Neuronal stem cell (in vitro differentiated cells): ENCODE measurements at regions not wholly inside any gene's neighbourhood (a gene's known extent, or its start where the extent isn't known, plus 50 kb on each side); places are given as distances from the start of the nearest gene placed in this dataset.

Source experiments
- DNase-seq: peaks from one replicate; pipeline ENCODE4 v3.0.0-alpha.2; 2013; ENCODE audit warnings: low spot score
- H2AFZ ChIP-seq: one replicate; pipeline ENCODE4 v1.6.1; 2013; ENCODE audit warnings: mild to moderate bottlenecking, low read length, inconsistent platforms
- H2AK5ac ChIP-seq: 2 replicates; pipeline ENCODE4 v1.6.1; 2013; ENCODE audit warnings: low read depth, mild to moderate bottlenecking, inconsistent platforms, low read length, moderate library complexity, mixed read lengths
- H2BK120ac ChIP-seq: 2 replicates; pipeline ENCODE4 v1.6.1; 2013; ENCODE audit warnings: low read depth, mild to moderate bottlenecking, inconsistent platforms, low read length, moderate library complexity, mixed read lengths
- H2BK12ac ChIP-seq: one replicate; pipeline ENCODE4 v1.6.1; 2013; ENCODE audit warnings: low read length, inconsistent platforms
- H2BK15ac ChIP-seq: 2 replicates; pipeline ENCODE4 v1.6.1; 2013; ENCODE audit warnings: mild to moderate bottlenecking, low read length, inconsistent platforms, mixed read lengths
- H2BK5ac ChIP-seq: one replicate; pipeline ENCODE4 v1.6.1; 2013; ENCODE audit warnings: inconsistent platforms, mild to moderate bottlenecking, low read length, moderate library complexity
- H3K14ac ChIP-seq: one replicate; pipeline ENCODE4 v1.6.1; 2013; ENCODE audit warnings: low read length, inconsistent platforms
- H3K18ac ChIP-seq: 2 replicates; pipeline ENCODE4 v1.6.1; 2013; ENCODE audit warnings: low read length, inconsistent platforms
- H3K23ac ChIP-seq: 2 replicates; pipeline ENCODE4 v1.6.1; 2013; ENCODE audit warnings: low read depth, mild to moderate bottlenecking, mixed read lengths, low read length, inconsistent platforms; ENCODE audit not compliant: poor library complexity
- H3K27ac ChIP-seq: replicated peaks from 3 replicates; pipeline ENCODE4 v1.5.1; 2013; ENCODE audit warnings: low read length, inconsistent platforms
- H3K27me3 ChIP-seq, 3 experiments: 2 replicates each; pipeline ENCODE4 v1.6.1; 2013; ENCODE audit warnings: low read length in 3 of 3, mild to moderate bottlenecking in 2 of 3, inconsistent platforms in 1 of 3, low read depth in 1 of 3, mixed read lengths in 1 of 3, moderate library complexity in 1 of 3; ENCODE audit not compliant: control insufficient read depth in 3 of 3, insufficient read depth in 3 of 3
- H3K36me3 ChIP-seq, 2 donors: replicated peaks in 1 of 2; 2 replicates each; pipeline ENCODE4 v1.6.1; 2013; ENCODE audit warnings: low read length in 2 of 2; ENCODE audit not compliant: control insufficient read depth in 2 of 2, insufficient read depth in 2 of 2
- H3K4ac ChIP-seq: 2 replicates; pipeline ENCODE4 v1.6.1; 2013; ENCODE audit warnings: inconsistent platforms, mild to moderate bottlenecking, low read length, moderate library complexity
- H3K4me1 ChIP-seq, 2 donors: 1 replicate in 1 of 2; 2 replicates in 1 of 2; pipeline ENCODE4 v1.6.1; 2013; ENCODE audit warnings: low read length in 2 of 2, low read depth in 1 of 2; ENCODE audit not compliant: control insufficient read depth in 2 of 2, insufficient read depth in 1 of 2
- H3K4me2 ChIP-seq: one replicate; pipeline ENCODE4 v1.6.1; 2013; ENCODE audit warnings: mild to moderate bottlenecking, low read length, inconsistent platforms; ENCODE audit not compliant: insufficient read depth, poor library complexity, severe bottlenecking
- H3K4me3 ChIP-seq, 2 donors: 2 replicates each; pipeline ENCODE4 v1.5.1; 2013; ENCODE audit warnings: low read length in 2 of 2, mild to moderate bottlenecking in 2 of 2, inconsistent platforms in 1 of 2, moderate library complexity in 1 of 2
- H3K79me1 ChIP-seq: one replicate; pipeline ENCODE4 v1.6.1; 2013; ENCODE audit warnings: low read depth, mild to moderate bottlenecking, inconsistent platforms, low read length, moderate library complexity
- H3K9ac ChIP-seq: one replicate; pipeline ENCODE4 v1.6.1; 2013; ENCODE audit warnings: mild to moderate bottlenecking, low read depth, low read length, inconsistent platforms; ENCODE audit not compliant: poor library complexity
- H3K9me3 ChIP-seq, 2 donors: replicated peaks in 1 of 2; 2 replicates each; pipeline versions ENCODE3 to v1.6.1; 2013; ENCODE audit warnings: low read length in 2 of 2, mild to moderate bottlenecking in 2 of 2, inconsistent platforms in 1 of 2, low read depth in 1 of 2, mixed read lengths in 1 of 2, moderate library complexity in 1 of 2; ENCODE audit not compliant: control insufficient read depth in 2 of 2, insufficient read depth in 1 of 2
- H4K8ac ChIP-seq: one replicate; pipeline ENCODE4 v1.6.1; 2013; ENCODE audit warnings: low read depth, mild to moderate bottlenecking, inconsistent platforms, low read length, moderate library complexity
- H4K91ac ChIP-seq: one replicate; pipeline ENCODE4 v1.6.1; 2013; ENCODE audit warnings: low read length, low read depth, mild to moderate bottlenecking, inconsistent platforms; ENCODE audit not compliant: poor library complexity
- WGBS, 2 donors: extraction: QIAGEN DNeasy Blood & Tissue Kit; methylation state at CpG; one replicate each; pipeline ENCODE4 v1.1.7; 2013; ENCODE audit warnings: missing lambda C conversion rate in 2 of 2, mixed read lengths in 1 of 2; ENCODE audit not compliant: insufficient read length in 2 of 2, insufficient replicate concordance in 1 of 2; ENCODE audit errors: extremely low coverage in 2 of 2; 5-methylcytosine and 5-hydroxymethylcytosine counted together

GRCh38 chr7:118575393-118575948, 351.0 kb downstream of the ANKRD7 start:
- H3K4me3 ChIP-seq: no peak overlapping the region
- no peak overlapping the region for H2BK120ac ChIP-seq
- H2AK5ac ChIP-seq: no peak overlapping the region
- no peak overlapping the region for H2BK12ac ChIP-seq
- no peaks in the 10 kb centered on the region for H3K9me3 ChIP-seq
- WGBS, 2 donors: no CpG with 5 or more reads among the region's 1 CpG
- no peak overlapping the region for H2AFZ ChIP-seq
- H3K27me3 ChIP-seq: no peaks in the 10 kb centered on the region
- H3K18ac ChIP-seq: no peak overlapping the region
- H3K4me1 ChIP-seq: peaks cover 0 to 6% of the 10 kb centered on the region in 2 donors
- no peak overlapping the region for H2BK5ac ChIP-seq
- H3K4ac ChIP-seq: no peak overlapping the region
- H3K79me1 ChIP-seq: no peaks in the 10 kb centered on the region
- DNase-seq: no peak
- H3K4me2 ChIP-seq: no peak overlapping the region
- no peak overlapping the region for H3K27ac ChIP-seq
- no peak overlapping the region for H3K9ac ChIP-seq
- H3K23ac ChIP-seq: no peak overlapping the region
- no peak overlapping the region for H2BK15ac ChIP-seq
- no peak overlapping the region for H3K14ac ChIP-seq
- no peak overlapping the region for H4K8ac ChIP-seq
- no peaks in the 10 kb centered on the region for H3K36me3 ChIP-seq
- no peak overlapping the region for H4K91ac ChIP-seq

DNA sequence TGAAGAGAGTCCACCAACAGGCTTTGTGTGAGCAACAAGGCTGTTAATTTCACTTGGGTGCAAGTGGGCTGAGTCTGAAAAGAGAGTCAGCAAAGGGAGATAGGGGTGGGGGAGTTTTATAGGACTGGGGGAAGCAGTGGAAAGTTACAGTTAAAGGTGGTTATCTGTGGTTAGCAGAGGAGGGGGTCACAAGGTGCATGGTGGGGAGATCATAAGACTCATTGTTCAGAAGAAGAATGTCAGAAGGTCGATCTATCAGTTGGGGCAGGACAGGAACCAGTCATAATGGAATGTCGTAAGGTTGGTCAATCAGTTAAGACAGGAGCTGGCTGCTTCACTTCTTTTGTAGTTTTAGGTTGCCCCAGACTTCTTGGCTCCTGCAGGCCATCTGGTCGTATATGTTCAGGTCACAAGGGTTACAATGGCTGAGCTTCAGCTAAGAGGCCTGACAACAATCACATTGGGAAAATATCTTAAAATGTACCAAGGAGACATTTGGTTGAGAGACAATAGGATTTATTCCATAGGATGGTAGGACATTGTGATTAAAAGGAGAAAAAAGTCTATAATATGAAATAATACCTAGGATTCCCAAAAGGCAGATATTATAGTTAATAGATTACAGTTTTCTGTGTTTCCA, 356.4 kb downstream of the ANKRD7 start:
- H2BK120ac ChIP-seq: no peak overlapping the region
- no peak for DNase-seq
- no peak overlapping the region for H2BK12ac ChIP-seq
- no peak overlapping the region for H2BK5ac ChIP-seq
- H3K4ac ChIP-seq: no peak overlapping the region
- no peaks in the 10 kb centered on the region for H3K27me3 ChIP-seq
- no peaks in the 10 kb centered on the region for H3K4me1 ChIP-seq
- no peak overlapping the region for H2AFZ ChIP-seq
- H3K18ac ChIP-seq: no peak overlapping the region
- no peak overlapping the region for H3K4me2 ChIP-seq
- no peak overlapping the region for H3K14ac ChIP-seq
- no peak overlapping the region for H3K9ac ChIP-seq
- H3K4me3 ChIP-seq: no peak overlapping the region
- H3K27ac ChIP-seq: no peak overlapping the region
- WGBS, 2 donors: no CpG with 5 or more reads among the region's 3 CpGs
- no peaks in the 10 kb centered on the region for H3K36me3 ChIP-seq
- no peaks in the 10 kb centered on the region for H3K9me3 ChIP-seq
- no peaks in the 10 kb centered on the region for H3K79me1 ChIP-seq
- H2BK15ac ChIP-seq: no peak overlapping the region
- no peak overlapping the region for H2AK5ac ChIP-seq
- H4K91ac ChIP-seq: no peak overlapping the region
- no peak overlapping the region for H4K8ac ChIP-seq
- no peak overlapping the region for H3K23ac ChIP-seq

GRCh38 chr7:118583641-118584040, 359.1 kb downstream of the ANKRD7 start:
- H3K36me3 ChIP-seq: no peaks in the 10 kb centered on the region
- no peaks in the 10 kb centered on the region for H3K79me1 ChIP-seq
- H3K27ac ChIP-seq: no peak overlapping the region
- H3K18ac ChIP-seq: no peak overlapping the region
- no CpG with 5 or more reads among the region's 1 CpG for WGBS, 2 donors
- peaks cover 2 to 3% of the 10 kb centered on the region in 2 donors for H3K9me3 ChIP-seq
- no peak overlapping the region for H3K4ac ChIP-seq
- no peak overlapping the region for H3K23ac ChIP-seq
- H4K91ac ChIP-seq: no peak overlapping the region
- no peak overlapping the region for H2BK12ac ChIP-seq
- no peak overlapping the region for H2AK5ac ChIP-seq
- no peak overlapping the region for H3K4me3 ChIP-seq
- H3K4me1 ChIP-seq: no peaks in the 10 kb centered on the region
- H2BK5ac ChIP-seq: no peak overlapping the region
- no peak overlapping the region for H2AFZ ChIP-seq
- no peaks in the 10 kb centered on the region for H3K27me3 ChIP-seq
- no peak overlapping the region for H3K14ac ChIP-seq
- H3K4me2 ChIP-seq: no peak overlapping the region
- no peak overlapping the region for H4K8ac ChIP-seq
- no peak overlapping the region for H2BK15ac ChIP-seq
- DNase-seq: no peak
- H3K9ac ChIP-seq: no peak overlapping the region
- no peak overlapping the region for H2BK120ac ChIP-seq

DNA sequence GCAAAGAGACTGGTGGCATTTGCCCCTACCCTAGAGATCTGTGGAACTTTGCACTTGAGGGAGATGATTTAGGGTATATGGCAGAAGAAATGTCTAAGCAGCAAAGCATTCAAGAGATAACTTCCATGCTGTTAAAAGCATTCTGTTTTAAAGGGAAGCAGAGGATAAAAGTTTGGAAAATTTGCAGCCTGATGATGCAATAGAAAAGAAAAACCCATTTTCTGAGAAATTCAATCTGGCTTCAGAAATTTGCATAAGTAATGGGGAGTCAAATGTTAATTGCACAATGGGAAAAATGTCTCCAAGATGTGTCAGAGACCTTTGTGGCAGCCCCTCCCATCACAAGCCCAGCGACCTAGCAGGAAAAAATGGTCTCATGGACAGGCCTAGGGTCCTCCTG, 361.7 kb downstream of the ANKRD7 start:
- Histone ChIP-seq H3K14ac (no peak overlapping the region), H3K4me1 (no peaks in the 10 kb centered on the region), H2AK5ac (no peak overlapping the region), H3K4ac (no peak overlapping the region), H3K36me3 (no peaks in the 10 kb centered on the region), H3K23ac (no peak overlapping the region), H3K4me2 (no peak overlapping the region), H3K27ac (no peak overlapping the region), H3K4me3 (no peak overlapping the region), H4K8ac (no peak overlapping the region), H2BK5ac (no peak overlapping the region), H2BK12ac (no peak overlapping the region), H2BK120ac (no peak overlapping the region), H3K79me1 (no peaks in the 10 kb centered on the region), H3K27me3 (no peaks in the 10 kb centered on the region), H3K9ac (no peak overlapping the region), H3K9me3 (peaks cover 2 to 3% of the 10 kb centered on the region in 2 donors), H3K18ac (no peak overlapping the region), H2AFZ (no peak overlapping the region), H4K91ac (no peak overlapping the region), H2BK15ac (no peak overlapping the region)
- WGBS, 2 donors: no CpG with 5 or more reads among the region's 1 CpG
- no peak for DNase-seq
